Cardiac muscle cell (in vitro differentiated cells and primary cell): ENCODE measurements at regions not wholly inside any gene's neighbourhood (a gene's known extent, or its start where the extent isn't known, plus 50 kb on each side); places are given as distances from the start of the nearest gene placed in this dataset.

Source experiments
- DNase-seq, 2 donors: peaks; one replicate each; pipeline versions ENCODE4 v3.0.0 to v3.0.0-alpha.2; 2010 to 2017; ENCODE audit warnings: low read depth in 1 of 2, low spot score in 1 of 2
- H3K27ac ChIP-seq: fragments of 200-600 bp; sonication (generic); 2 replicates; pipeline ENCODE4 v1.5.1; 2016
- H3K27me3 ChIP-seq: fragments of 200-600 bp; sonication (generic); 2 replicates; pipeline ENCODE4 v1.6.0; 2016; ENCODE audit warnings: control low read depth
- H3K36me3 ChIP-seq: fragments of 200-600 bp; sonication (generic); 2 replicates; pipeline ENCODE4 v1.5.1; 2016; ENCODE audit warnings: control low read depth
- H3K4me1 ChIP-seq: fragments of 200-600 bp; sonication (generic); 2 replicates; pipeline ENCODE4 v1.8.1; 2017; ENCODE audit warnings: low read depth, mild to moderate bottlenecking, mixed run types
- H3K4me3 ChIP-seq: fragments of 200-600 bp; sonication (generic); 2 replicates; pipeline ENCODE4 v1.5.1; 2016; ENCODE audit warnings: mild to moderate bottlenecking
- H3K9me3 ChIP-seq: fragments of 200-600 bp; sonication (generic); 2 replicates; pipeline ENCODE4 v1.5.1; 2017; ENCODE audit warnings: low read depth, mild to moderate bottlenecking, control low read depth
- CTCF ChIP-seq: IDR thresholded peaks from 2 replicates; pipeline ENCODE4 v1.5.1; 2012; ENCODE audit warnings: low read depth, mild to moderate bottlenecking, low read length

GRCh38 chr3:193784822-193785221 lies 191.8 kb downstream of the OPA1 start:
- TF ChIP-seq CTCF, result no peak
- Histone ChIP-seq H3K27me3 (peaks cover 3% of the 10 kb centered on the region), H3K9me3 (no peaks in the 10 kb centered on the region), H3K36me3 (no peaks in the 10 kb centered on the region), H3K27ac (no peak overlapping the region), H3K4me1 (peaks cover 15% of the 10 kb centered on the region), H3K4me3 (no peak overlapping the region)
- no peak for DNase-seq

GRCh38 chr3:193787496-193787870 lies 194.5 kb downstream of the OPA1 start:
- Histone ChIP-seq H3K27ac (no peak overlapping the region), H3K9me3 (no peaks in the 10 kb centered on the region), H3K36me3 (no peaks in the 10 kb centered on the region), H3K4me1 (peaks cover 12% of the 10 kb centered on the region), H3K27me3 (peaks cover 3% of the 10 kb centered on the region), H3K4me3 (no peak overlapping the region)
- no peak for TF ChIP-seq CTCF
- DNase-seq, result no peak

GRCh38 chr3:193788189-193788991 lies 195.4 kb downstream of the OPA1 start:
- H3K27ac ChIP-seq, result peak overlapping the region; percentile 42
- H3K27me3 ChIP-seq, result peaks cover 3% of the 10 kb centered on the region
- no peak overlapping the region for H3K4me3 ChIP-seq
- TF ChIP-seq CTCF, result peak; percentile 91
- H3K9me3 ChIP-seq, result no peaks in the 10 kb centered on the region
- H3K4me1 ChIP-seq, result peaks cover 11% of the 10 kb centered on the region
- H3K36me3 ChIP-seq, result no peaks in the 10 kb centered on the region
- DNase-seq, result peak; percentile 78 to 86

GRCh38 chr3:193789455-193789854 lies 196.4 kb downstream of the OPA1 start:
- H3K4me1 ChIP-seq, result peaks cover 11% of the 10 kb centered on the region

GRCh38 chr3:193790086-193790990 lies 197.3 kb downstream of the OPA1 start:
- TF ChIP-seq CTCF, result no peak
- no peak for DNase-seq
- H3K27ac ChIP-seq, result no peak overlapping the region
- peaks cover 11% of the 10 kb centered on the region for H3K4me1 ChIP-seq
- H3K27me3 ChIP-seq, result peaks cover 3% of the 10 kb centered on the region
- no peak overlapping the region for H3K4me3 ChIP-seq
- no peaks in the 10 kb centered on the region for H3K9me3 ChIP-seq
- H3K36me3 ChIP-seq, result no peaks in the 10 kb centered on the region

More at GRCh38 chr3:193789455-193789854, 196.4 kb downstream of the OPA1 start:
- no peaks in the 10 kb centered on the region for H3K36me3 ChIP-seq
- H3K27me3 ChIP-seq, result peaks cover 3% of the 10 kb centered on the region
- DNase-seq, result no peak
- H3K9me3 ChIP-seq, result no peaks in the 10 kb centered on the region
- no peak for TF ChIP-seq CTCF
- H3K27ac ChIP-seq, result no peak overlapping the region
- no peak overlapping the region for H3K4me3 ChIP-seq
